ENCODE measurements at regions not wholly inside any gene's neighbourhood (a gene's known extent, or its start where the extent isn't known, plus 50 kb on each side); places are given as distances from the start of the nearest gene placed in this dataset.

DNA sequence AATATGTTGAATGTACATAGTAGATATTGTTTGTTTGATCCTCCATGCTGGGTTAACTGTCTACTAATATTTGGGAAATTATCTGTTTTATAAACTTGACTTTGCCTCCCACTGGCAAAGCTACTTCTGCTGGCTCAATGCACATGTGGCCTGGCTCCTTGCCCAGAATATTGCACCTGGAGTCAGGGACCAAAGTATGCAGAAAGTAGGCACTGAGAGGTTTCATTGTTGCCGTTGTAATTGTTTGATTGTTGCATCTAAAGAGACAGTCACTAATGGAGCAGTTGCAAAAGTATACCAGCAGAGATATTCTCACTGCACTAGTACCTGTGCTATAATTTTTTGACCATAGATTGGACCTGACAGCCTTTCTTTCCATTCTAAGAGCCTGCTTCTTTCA, 137.8 kb upstream of the CNTNAP2 start:
- no peak for DNase-seq (ENCODE audit: low spot score in 2 of 2)
- H3K36me3 ChIP-seq, result no peaks in the 10 kb centered on the region
- no peak overlapping the region for H3K4me3 ChIP-seq
- no peaks in the 10 kb centered on the region for H3K9me3 ChIP-seq
- H3K27ac ChIP-seq, result no peak overlapping the region
- intact Hi-C loops (cut with DNase I; ENCODE audit: low total_unique reads), result no loop called here
- TF ChIP-seq POLR2A (IDR thresholded peaks at IDR 0.05) (no peak), POLR2AphosphoS5 (IDR thresholded peaks at IDR 0.05) (no peak)
- TF ChIP-seq, protein P1, sequence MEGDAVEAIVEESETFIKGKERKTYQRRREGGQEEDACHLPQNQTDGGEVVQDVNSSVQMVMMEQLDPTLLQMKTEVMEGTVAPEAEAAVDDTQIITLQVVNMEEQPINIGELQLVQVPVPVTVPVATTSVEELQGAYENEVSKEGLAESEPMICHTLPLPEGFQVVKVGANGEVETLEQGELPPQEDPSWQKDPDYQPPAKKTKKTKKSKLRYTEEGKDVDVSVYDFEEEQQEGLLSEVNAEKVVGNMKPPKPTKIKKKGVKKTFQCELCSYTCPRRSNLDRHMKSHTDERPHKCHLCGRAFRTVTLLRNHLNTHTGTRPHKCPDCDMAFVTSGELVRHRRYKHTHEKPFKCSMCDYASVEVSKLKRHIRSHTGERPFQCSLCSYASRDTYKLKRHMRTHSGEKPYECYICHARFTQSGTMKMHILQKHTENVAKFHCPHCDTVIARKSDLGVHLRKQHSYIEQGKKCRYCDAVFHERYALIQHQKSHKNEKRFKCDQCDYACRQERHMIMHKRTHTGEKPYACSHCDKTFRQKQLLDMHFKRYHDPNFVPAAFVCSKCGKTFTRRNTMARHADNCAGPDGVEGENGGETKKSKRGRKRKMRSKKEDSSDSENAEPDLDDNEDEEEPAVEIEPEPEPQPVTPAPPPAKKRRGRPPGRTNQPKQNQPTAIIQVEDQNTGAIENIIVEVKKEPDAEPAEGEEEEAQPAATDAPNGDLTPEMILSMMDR (IDR thresholded peaks at IDR 0.05), result no peak
- H3K4me1 ChIP-seq, result no peaks in the 10 kb centered on the region
- H3K27me3 ChIP-seq, result no peaks in the 10 kb centered on the region

DNA sequence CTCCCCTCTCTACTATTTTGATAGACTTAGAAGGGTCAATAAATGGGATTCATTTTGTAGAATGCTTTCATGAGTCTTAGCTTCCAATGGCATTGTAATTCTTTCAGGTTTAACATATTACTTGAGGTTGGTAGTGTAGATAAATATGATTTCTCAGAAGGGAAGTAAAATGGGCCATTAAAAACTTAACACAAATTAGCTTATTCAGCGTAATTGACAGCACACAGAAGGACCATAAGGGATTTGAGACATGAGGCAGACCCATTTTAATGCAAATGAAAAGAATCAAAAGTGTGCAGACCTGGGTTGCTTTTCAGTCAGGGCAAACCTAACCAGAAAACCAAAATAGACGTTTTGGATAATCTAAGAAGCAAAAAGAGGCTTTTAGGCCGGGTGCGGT, 156.6 kb upstream of the CNTNAP2 start:
- Histone ChIP-seq H3K27me3 (no peaks in the 10 kb centered on the region), H3K27ac (no peak overlapping the region), H3K4me3 (no peak overlapping the region), H3K9me3 (no peaks in the 10 kb centered on the region), H3K4me1 (no peaks in the 10 kb centered on the region), H3K36me3 (no peaks in the 10 kb centered on the region)
- intact Hi-C loops (cut with DNase I; ENCODE audit: low total_unique reads), result no loop called here
- no peak for DNase-seq (ENCODE audit: low spot score in 2 of 2)
- TF ChIP-seq POLR2A (IDR thresholded peaks at IDR 0.05) (no peak), POLR2AphosphoS5 (IDR thresholded peaks at IDR 0.05) (no peak)
- TF ChIP-seq, protein P1 (IDR thresholded peaks at IDR 0.05), result no peak

DNA sequence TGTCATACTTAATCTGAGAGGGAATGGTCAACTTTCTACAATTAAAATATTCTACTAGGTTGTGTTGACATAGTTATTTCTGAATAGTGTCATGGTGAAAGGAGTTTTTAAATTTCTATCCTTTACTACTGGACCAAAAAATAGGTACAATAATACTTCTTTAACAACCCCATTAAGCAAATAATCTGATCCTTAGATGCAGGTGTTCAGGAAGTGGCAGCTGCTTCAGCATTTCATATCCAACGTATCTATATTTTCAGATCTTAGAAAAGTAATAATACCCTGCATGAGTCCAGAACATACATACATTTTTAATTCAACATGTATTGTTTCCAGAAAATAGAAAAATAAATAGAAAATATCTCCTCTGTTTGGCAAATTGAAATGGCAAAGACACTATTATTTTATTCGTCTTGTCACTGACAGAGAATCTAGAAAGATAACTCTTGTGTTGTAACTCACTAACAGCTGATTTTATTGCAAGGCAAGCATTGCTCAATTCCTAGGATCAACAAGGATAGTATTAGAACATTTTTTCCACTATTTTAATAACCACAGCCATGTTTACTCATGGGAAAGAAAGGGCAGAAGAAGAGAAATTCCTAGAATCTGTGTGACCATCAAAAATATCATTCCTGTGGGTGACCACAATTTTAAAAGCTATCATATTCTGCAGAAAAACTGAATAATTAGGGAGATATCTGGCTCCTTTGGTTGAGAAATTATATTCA, 159.3 kb upstream of the CNTNAP2 start:
- Histone ChIP-seq H3K36me3 (no peaks in the 10 kb centered on the region), H3K27me3 (no peaks in the 10 kb centered on the region), H3K4me3 (no peak overlapping the region), H3K4me1 (no peaks in the 10 kb centered on the region), H3K27ac (no peak overlapping the region), H3K9me3 (no peaks in the 10 kb centered on the region)
- no peak for TF ChIP-seq POLR2AphosphoS5 (IDR thresholded peaks at IDR 0.05)
- TF ChIP-seq, protein P1 (IDR thresholded peaks at IDR 0.05), result no peak
- TF ChIP-seq POLR2A (IDR thresholded peaks at IDR 0.05), result no peak
- intact Hi-C loops (cut with DNase I; ENCODE audit: low total_unique reads), result no loop called here
- no peak for DNase-seq (ENCODE audit: low spot score in 2 of 2)

DNA sequence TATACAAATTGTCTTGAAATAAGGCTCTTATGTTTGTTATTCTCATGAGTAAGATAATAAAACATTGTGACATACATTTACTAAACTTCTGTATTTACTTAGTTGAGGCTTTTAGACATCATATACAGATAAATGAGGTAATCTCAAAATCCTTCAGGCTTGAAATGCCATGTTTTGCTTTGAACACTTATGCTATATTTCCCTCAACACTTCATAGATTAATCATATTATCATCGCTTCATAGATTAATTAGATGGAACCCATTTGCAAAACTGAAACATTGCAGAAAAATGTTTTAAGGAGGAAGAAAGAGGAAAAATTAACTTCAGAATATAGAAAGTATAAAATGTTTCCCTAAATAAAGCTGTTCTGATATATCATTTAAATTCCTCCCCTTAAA, 165.0 kb upstream of the CNTNAP2 start:
- Histone ChIP-seq H3K4me3 (no peak overlapping the region), H3K9me3 (peaks cover 0 to 3% of the 10 kb centered on the region in 2 donors), H3K27ac (no peak overlapping the region), H3K4me1 (no peaks in the 10 kb centered on the region), H3K27me3 (no peaks in the 10 kb centered on the region), H3K36me3 (no peaks in the 10 kb centered on the region)
- TF ChIP-seq POLR2AphosphoS5 (IDR thresholded peaks at IDR 0.05) (no peak), POLR2A (IDR thresholded peaks at IDR 0.05) (no peak)
- TF ChIP-seq, protein P1 (IDR thresholded peaks at IDR 0.05), result no peak
- DNase-seq (ENCODE audit: low spot score in 2 of 2), result no peak
- intact Hi-C loops (cut with DNase I; ENCODE audit: low total_unique reads), result no loop called here

DNA sequence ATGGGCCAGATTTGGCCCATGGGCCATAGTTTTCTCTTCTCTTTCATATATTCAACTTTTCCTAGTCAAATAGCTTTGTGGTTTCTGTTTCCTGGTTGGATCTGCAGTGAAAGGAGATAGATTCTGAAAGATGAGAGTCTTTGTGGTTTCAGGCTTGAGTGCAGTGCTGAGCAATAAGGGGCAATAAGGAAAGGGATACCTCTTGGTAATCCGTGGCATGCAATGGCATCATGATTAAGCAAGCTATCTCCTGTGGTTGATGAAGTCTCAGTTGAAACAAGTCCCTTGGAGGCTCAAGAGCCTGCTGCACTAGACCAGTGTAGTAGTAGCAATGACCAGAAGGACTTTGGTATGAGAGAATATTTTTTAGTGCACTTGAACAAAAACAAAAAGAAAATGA, 187.7 kb upstream of the CNTNAP2 start:
- no peak for DNase-seq (ENCODE audit: low spot score in 2 of 2)
- intact Hi-C loops (cut with DNase I; ENCODE audit: low total_unique reads), result no loop called here
- H3K27ac ChIP-seq, result no peak overlapping the region

More for the DNA sequence above, 187.7 kb upstream of the CNTNAP2 start:
- H3K4me3 ChIP-seq, result no peak overlapping the region
- no peaks in the 10 kb centered on the region for H3K4me1 ChIP-seq
- peaks cover 0 to 8% of the 10 kb centered on the region in 2 donors for H3K9me3 ChIP-seq
- no peaks in the 10 kb centered on the region for H3K27me3 ChIP-seq
- no peaks in the 10 kb centered on the region for H3K36me3 ChIP-seq
- no peak for TF ChIP-seq POLR2A (IDR thresholded peaks at IDR 0.05)
- no peak for TF ChIP-seq POLR2AphosphoS5 (IDR thresholded peaks at IDR 0.05)
- TF ChIP-seq, protein P1 (IDR thresholded peaks at IDR 0.05), result no peak

Data from breast epithelium (tissue), 4 donors.